ENCODE measurements at regions not wholly inside any gene's neighbourhood (a gene's known extent, or its start where the extent isn't known, plus 50 kb on each side); places are given as distances from the start of the nearest gene placed in this dataset.

DNA sequence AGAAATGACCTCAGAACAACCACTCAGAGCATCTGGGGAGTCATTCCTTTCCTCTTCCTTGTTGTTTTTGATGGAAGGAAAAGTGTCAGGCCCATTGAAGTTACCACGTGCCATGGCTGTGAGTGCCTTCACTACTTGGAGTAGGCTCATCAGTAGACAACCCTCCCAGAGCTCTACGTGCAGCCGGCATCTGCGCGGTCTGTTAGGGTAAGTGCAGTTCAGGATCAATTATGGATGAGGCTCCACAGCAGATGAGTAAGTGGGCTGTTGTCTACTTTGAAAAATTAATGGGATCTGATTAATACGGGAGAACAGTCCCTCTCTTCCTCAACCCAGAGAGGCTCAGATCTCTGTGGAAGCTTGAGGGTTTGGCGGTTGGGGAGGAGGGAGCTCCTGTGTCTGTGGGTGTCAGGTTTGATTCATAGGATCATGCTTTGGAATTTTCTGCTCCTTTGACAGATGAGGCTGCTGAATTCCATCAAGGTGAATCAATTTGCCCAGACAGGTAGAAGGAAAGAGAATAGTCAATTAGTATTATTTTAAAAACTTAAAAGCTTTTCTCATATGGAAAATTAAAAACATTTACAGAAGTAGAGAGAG is 93.8 kb upstream of the TOX2 start:
- TF ChIP-seq, protein P1, sequence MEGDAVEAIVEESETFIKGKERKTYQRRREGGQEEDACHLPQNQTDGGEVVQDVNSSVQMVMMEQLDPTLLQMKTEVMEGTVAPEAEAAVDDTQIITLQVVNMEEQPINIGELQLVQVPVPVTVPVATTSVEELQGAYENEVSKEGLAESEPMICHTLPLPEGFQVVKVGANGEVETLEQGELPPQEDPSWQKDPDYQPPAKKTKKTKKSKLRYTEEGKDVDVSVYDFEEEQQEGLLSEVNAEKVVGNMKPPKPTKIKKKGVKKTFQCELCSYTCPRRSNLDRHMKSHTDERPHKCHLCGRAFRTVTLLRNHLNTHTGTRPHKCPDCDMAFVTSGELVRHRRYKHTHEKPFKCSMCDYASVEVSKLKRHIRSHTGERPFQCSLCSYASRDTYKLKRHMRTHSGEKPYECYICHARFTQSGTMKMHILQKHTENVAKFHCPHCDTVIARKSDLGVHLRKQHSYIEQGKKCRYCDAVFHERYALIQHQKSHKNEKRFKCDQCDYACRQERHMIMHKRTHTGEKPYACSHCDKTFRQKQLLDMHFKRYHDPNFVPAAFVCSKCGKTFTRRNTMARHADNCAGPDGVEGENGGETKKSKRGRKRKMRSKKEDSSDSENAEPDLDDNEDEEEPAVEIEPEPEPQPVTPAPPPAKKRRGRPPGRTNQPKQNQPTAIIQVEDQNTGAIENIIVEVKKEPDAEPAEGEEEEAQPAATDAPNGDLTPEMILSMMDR (conservative IDR thresholded peaks at IDR 0.05; ENCODE audit: low read depth in 2 of 2): no peak
- no peak for TF ChIP-seq EZH2 (IDR thresholded peaks at IDR 0.05; ENCODE audit: low read depth, unreplicated experiment)
- TF ChIP-seq EZH2phosphoT487 (IDR thresholded peaks at IDR 0.05; ENCODE audit: unreplicated experiment): no peak
- TF ChIP-seq POLR2AphosphoS5 (IDR thresholded peaks at IDR 0.05; ENCODE audit: low read depth): no peak
- no peak for TF ChIP-seq CREB1 (CRISPR knock-in tag; IDR thresholded peaks at IDR 0.05; ENCODE audit: low read depth)
- no peak for TF ChIP-seq JUNB (IDR thresholded peaks at IDR 0.05; ENCODE audit: unreplicated experiment)
- TF ChIP-seq, protein P2, sequence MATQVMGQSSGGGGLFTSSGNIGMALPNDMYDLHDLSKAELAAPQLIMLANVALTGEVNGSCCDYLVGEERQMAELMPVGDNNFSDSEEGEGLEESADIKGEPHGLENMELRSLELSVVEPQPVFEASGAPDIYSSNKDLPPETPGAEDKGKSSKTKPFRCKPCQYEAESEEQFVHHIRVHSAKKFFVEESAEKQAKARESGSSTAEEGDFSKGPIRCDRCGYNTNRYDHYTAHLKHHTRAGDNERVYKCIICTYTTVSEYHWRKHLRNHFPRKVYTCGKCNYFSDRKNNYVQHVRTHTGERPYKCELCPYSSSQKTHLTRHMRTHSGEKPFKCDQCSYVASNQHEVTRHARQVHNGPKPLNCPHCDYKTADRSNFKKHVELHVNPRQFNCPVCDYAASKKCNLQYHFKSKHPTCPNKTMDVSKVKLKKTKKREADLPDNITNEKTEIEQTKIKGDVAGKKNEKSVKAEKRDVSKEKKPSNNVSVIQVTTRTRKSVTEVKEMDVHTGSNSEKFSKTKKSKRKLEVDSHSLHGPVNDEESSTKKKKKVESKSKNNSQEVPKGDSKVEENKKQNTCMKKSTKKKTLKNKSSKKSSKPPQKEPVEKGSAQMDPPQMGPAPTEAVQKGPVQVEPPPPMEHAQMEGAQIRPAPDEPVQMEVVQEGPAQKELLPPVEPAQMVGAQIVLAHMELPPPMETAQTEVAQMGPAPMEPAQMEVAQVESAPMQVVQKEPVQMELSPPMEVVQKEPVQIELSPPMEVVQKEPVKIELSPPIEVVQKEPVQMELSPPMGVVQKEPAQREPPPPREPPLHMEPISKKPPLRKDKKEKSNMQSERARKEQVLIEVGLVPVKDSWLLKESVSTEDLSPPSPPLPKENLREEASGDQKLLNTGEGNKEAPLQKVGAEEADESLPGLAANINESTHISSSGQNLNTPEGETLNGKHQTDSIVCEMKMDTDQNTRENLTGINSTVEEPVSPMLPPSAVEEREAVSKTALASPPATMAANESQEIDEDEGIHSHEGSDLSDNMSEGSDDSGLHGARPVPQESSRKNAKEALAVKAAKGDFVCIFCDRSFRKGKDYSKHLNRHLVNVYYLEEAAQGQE (IDR thresholded peaks at IDR 0.05; ENCODE audit: unreplicated experiment): no peak
- TF ChIP-seq, protein P3, sequence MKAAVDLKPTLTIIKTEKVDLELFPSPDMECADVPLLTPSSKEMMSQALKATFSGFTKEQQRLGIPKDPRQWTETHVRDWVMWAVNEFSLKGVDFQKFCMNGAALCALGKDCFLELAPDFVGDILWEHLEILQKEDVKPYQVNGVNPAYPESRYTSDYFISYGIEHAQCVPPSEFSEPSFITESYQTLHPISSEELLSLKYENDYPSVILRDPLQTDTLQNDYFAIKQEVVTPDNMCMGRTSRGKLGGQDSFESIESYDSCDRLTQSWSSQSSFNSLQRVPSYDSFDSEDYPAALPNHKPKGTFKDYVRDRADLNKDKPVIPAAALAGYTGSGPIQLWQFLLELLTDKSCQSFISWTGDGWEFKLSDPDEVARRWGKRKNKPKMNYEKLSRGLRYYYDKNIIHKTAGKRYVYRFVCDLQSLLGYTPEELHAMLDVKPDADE (IDR thresholded peaks at IDR 0.05): no peak
- no peak for TF ChIP-seq ZNF331 (CRISPR knock-in tag; IDR thresholded peaks at IDR 0.05; ENCODE audit: low read depth)
